Esophagus muscularis mucosa (tissue), 3 donors: ENCODE measurements at regions not wholly inside any gene's neighbourhood (a gene's known extent, or its start where the extent isn't known, plus 50 kb on each side); places are given as distances from the start of the nearest gene placed in this dataset.

Source experiments
- CTCF ChIP-seq, 3 experiments: fragments of 200-600 bp in 2 of 3; fragments of 450-650 bp in 1 of 3; sonication (generic) in 2 of 3; IDR thresholded peaks; one replicate each; pipeline ENCODE4 v1.5.1; 2017 to 2019; ENCODE audit warnings: antibody characterized with exemption in 3 of 3, mild to moderate bottlenecking in 2 of 3, moderate library complexity in 1 of 3
- EP300 ChIP-seq: sonication (generic); formaldehyde crosslinking; IDR thresholded peaks from one replicate; pipeline ENCODE4 v1.6.1; 2017; ENCODE audit warnings: antibody characterized with exemption

DNA sequence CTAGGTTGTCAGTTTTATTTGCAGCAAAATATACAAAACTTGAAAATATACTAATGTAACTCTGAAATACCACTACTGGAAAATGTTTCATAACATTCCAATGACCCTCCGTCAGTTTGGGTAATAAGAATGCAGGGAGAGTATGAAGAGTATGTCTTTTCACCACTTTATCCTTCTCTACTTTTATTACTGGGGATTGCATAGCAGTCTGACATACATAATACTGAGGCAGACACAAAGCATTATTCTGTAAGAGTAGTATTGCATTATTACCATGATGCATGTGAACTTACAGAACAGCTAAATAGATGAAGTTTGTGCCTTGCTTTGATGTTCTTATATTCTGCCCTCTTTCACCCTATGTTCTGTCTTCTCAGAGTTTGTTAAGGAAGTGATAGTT lies 151.8 kb upstream of the TPK1 start:
- TF ChIP-seq CTCF (IDR thresholded peaks at IDR 0.05) (no peak), EP300 (no peak)
